ENCODE measurements at regions not wholly inside any gene's neighbourhood (a gene's known extent, or its start where the extent isn't known, plus 50 kb on each side); places are given as distances from the start of the nearest gene placed in this dataset.

DNA sequence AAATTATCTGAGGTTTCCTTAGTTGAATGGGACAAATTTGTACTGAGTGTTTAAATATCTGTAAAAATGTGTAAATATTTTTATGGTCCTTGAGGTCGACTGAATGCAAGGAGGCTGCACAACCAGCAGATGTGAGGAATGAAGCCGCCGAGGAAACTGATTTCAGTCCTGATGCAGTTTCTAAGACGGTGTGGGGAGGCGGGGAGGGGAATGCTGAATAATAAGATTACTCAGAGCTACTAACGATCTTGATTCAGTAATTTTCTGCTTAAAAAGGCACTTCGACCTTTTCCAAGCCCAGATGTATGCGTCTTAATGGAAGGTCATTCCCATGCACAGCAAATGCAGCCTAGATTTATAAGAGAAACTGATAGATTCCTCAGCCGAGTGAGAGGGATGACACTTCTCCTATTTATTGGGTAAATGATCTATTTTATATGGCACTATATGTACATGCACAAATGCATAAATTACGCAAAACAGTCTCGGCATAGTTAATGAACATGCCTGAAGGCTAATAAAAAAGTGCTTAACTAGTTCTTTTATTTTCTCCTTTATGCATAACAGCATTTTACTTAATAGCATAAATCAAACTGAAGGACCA lies 167.6 kb upstream of the PITRM1 start:
- Histone ChIP-seq H3K36me3 (no peaks in the 10 kb centered on the region), H3K4me1 (no peaks in the 10 kb centered on the region), H3K9me3 (no peaks in the 10 kb centered on the region), H3K27me3 (no peaks in the 10 kb centered on the region), H3K4me3 (no peak overlapping the region), H3K27ac (peak overlapping the region; percentile 3)
- TF ChIP-seq CTCF (IDR thresholded peaks at IDR 0.05) (no peak), POLR2A (IDR thresholded peaks at IDR 0.05) (no peak), POLR2AphosphoS5 (IDR thresholded peaks at IDR 0.05; ENCODE audit: insufficient read depth in 1 of 2, low read depth in 1 of 2) (no peak)
- DNase-seq (ENCODE audit: extremely low spot score in 2 of 2) = no peak
- intact Hi-C loops (cut with DNase I) = no loop called here

- H3K9me3 ChIP-seq = no peaks in the 10 kb centered on the region
- H3K36me3 ChIP-seq = no peaks in the 10 kb centered on the region
- no peaks in the 10 kb centered on the region for H3K27me3 ChIP-seq
- no peaks in the 10 kb centered on the region for H3K4me1 ChIP-seq
- TF ChIP-seq POLR2AphosphoS5 (IDR thresholded peaks at IDR 0.05; ENCODE audit: insufficient read depth in 1 of 2, low read depth in 1 of 2) (no peak), POLR2A (IDR thresholded peaks at IDR 0.05) (no peak), CTCF (IDR thresholded peaks at IDR 0.05) (no peak)
- no peak for DNase-seq (ENCODE audit: extremely low spot score in 2 of 2)
- no peak overlapping the region for H3K4me3 ChIP-seq
- peak overlapping the region; percentile 3 for H3K27ac ChIP-seq
- intact Hi-C loops (cut with DNase I) = no loop called here
Measured at GRCh38 chr10:3339531-3339950, 167.0 kb upstream of the PITRM1 start.

GRCh38 chr10:3339121-3339520 lies 166.5 kb upstream of the PITRM1 start:
- DNase-seq (ENCODE audit: extremely low spot score in 2 of 2) = no peak
- no peak overlapping the region for H3K4me3 ChIP-seq
- no peak overlapping the region for H3K27ac ChIP-seq
- no peaks in the 10 kb centered on the region for H3K27me3 ChIP-seq
- intact Hi-C loops (cut with DNase I) = no loop called here
- H3K36me3 ChIP-seq = no peaks in the 10 kb centered on the region
- no peak for TF ChIP-seq POLR2A (IDR thresholded peaks at IDR 0.05)
- no peak for TF ChIP-seq POLR2AphosphoS5 (IDR thresholded peaks at IDR 0.05; ENCODE audit: insufficient read depth in 1 of 2, low read depth in 1 of 2)
- no peak for TF ChIP-seq CTCF (IDR thresholded peaks at IDR 0.05)
- no peaks in the 10 kb centered on the region for H3K4me1 ChIP-seq
- no peaks in the 10 kb centered on the region for H3K9me3 ChIP-seq

DNA sequence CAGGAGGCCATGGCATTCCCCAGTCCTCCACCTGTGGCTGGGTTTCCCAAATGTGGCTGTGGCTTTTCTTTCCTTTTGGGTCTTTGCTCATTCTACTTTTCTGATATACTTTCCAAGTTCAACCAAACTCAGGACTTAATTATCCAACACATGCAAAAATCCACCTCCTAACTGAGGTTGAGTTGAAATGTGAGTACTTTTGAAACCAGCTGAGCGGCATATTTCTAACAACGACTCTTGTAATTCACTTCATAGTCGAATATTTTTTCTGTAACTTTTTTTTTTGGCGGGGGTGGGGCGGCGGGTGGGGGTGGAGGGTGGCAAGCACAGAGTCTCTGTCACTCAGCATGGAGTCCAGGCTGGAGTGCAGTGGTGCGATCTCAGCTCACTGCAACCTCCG lies 165.2 kb upstream of the PITRM1 start:
- TF ChIP-seq CTCF (IDR thresholded peaks at IDR 0.05) = no peak
- no peak for TF ChIP-seq POLR2AphosphoS5 (IDR thresholded peaks at IDR 0.05; ENCODE audit: insufficient read depth in 1 of 2, low read depth in 1 of 2)
- no peak for TF ChIP-seq POLR2A (IDR thresholded peaks at IDR 0.05)
- Histone ChIP-seq H3K36me3 (no peaks in the 10 kb centered on the region), H3K9me3 (no peaks in the 10 kb centered on the region), H3K4me1 (no peaks in the 10 kb centered on the region), H3K4me3 (no peak overlapping the region), H3K27ac (no peak overlapping the region), H3K27me3 (no peaks in the 10 kb centered on the region)
- no peak for DNase-seq (ENCODE audit: extremely low spot score in 2 of 2)
- intact Hi-C loops (cut with DNase I) = no loop called here

DNA sequence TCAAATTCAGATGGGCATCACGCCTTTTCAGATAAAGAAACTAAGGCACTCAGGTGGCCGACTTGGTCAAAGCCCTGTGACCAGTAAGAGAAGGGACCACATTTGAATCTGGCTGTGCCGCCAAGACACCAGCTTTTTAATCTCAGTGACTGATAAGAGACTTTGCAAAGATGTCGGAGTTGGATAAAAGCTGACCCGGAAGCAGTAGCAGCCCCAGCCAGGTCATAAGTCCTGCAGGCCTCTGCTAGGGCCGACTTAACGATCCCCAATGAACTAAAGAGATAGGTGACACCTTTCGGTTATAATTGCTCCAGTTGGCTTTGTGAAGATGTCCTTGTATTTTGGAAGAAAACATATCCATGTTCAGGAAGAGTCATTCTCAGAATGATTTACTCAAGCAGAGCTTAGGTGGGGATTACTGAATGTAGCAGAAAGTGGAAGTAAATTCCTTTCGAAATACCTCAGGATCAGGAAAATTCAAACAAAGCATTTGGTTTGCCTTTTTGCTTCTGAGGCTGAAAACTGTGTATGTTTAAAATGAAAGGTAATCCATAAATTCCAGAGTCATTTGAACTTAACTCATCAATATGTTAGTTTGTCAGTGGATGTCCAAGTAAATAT lies 164.2 kb upstream of the PITRM1 start:
- Histone ChIP-seq H3K27me3 (no peaks in the 10 kb centered on the region), H3K4me1 (no peaks in the 10 kb centered on the region), H3K36me3 (no peaks in the 10 kb centered on the region), H3K4me3 (no peak overlapping the region), H3K27ac (no peak overlapping the region), H3K9me3 (no peaks in the 10 kb centered on the region)
- TF ChIP-seq POLR2AphosphoS5 (IDR thresholded peaks at IDR 0.05; ENCODE audit: insufficient read depth in 1 of 2, low read depth in 1 of 2) = no peak
- no peak for TF ChIP-seq POLR2A (IDR thresholded peaks at IDR 0.05)
- no peak for TF ChIP-seq CTCF (IDR thresholded peaks at IDR 0.05)
- intact Hi-C loops (cut with DNase I) = no loop called here
- DNase-seq (ENCODE audit: extremely low spot score in 2 of 2) = no peak

Data from vagina (tissue), 2 donors.